Lung (tissue), 11 donors: ENCODE measurements at regions not wholly inside any gene's neighbourhood (a gene's known extent, or its start where the extent isn't known, plus 50 kb on each side); places are given as distances from the start of the nearest gene placed in this dataset.

Experiments
- ATAC-seq: fragments of 200-7000 bp; cut with Tn5 transposase; one replicate; pipeline ENCODE4 v1.9.1; 2020; ENCODE audit warnings: moderate number of reproducible peaks; ENCODE audit not compliant: insufficient read depth, low FRiP score
- DNase-seq, 3 donors: peaks; one replicate each; pipeline ENCODE4 v3.0.0-alpha.2; 2013 to 2017
- H3K27ac ChIP-seq, 2 donors: one replicate each; pipeline ENCODE4 v1.5.1; 2013; ENCODE audit warnings: mild to moderate bottlenecking in 2 of 2, moderate library complexity in 2 of 2, control low read depth in 1 of 2, inconsistent platforms in 1 of 2, low read depth in 1 of 2, low read length in 1 of 2
- H3K27me3 ChIP-seq, 3 donors: one replicate each; pipeline ENCODE4 v1.5.1; 2013; ENCODE audit warnings: low read length in 2 of 3; ENCODE audit not compliant: control insufficient read depth in 3 of 3, insufficient read depth in 3 of 3
- H3K36me3 ChIP-seq, 4 donors: one replicate each; pipeline ENCODE4 v1.5.1; 2013; ENCODE audit warnings: low read length in 4 of 4, mild to moderate bottlenecking in 1 of 4, moderate library complexity in 1 of 4; ENCODE audit not compliant: control insufficient read depth in 4 of 4, insufficient read depth in 4 of 4
- H3K4me1 ChIP-seq, 5 donors: one replicate each; pipeline ENCODE4 v1.5.1; 2013; ENCODE audit warnings: low read length in 5 of 5, mild to moderate bottlenecking in 2 of 5, moderate library complexity in 1 of 5; ENCODE audit not compliant: control insufficient read depth in 5 of 5, insufficient read depth in 5 of 5
- H3K4me3 ChIP-seq: one replicate; pipeline ENCODE4 v1.5.1; 2013; ENCODE audit warnings: mild to moderate bottlenecking, control low read depth, moderate library complexity
- H3K9ac ChIP-seq, 2 donors: one replicate each; pipeline ENCODE4 v1.5.1; 2013; ENCODE audit warnings: low read length in 2 of 2, control low read depth in 1 of 2; ENCODE audit not compliant: insufficient read depth in 1 of 2
- H3K9me3 ChIP-seq, 4 donors: one replicate each; pipeline ENCODE4 v1.5.1; 2013; ENCODE audit warnings: low read length in 3 of 4, mild to moderate bottlenecking in 1 of 4, moderate library complexity in 1 of 4; ENCODE audit not compliant: control insufficient read depth in 4 of 4, insufficient read depth in 3 of 4
- CTCF ChIP-seq: IDR thresholded peaks from 2 replicates; pipeline ENCODE4 v1.5.1; 2012; ENCODE audit warnings: mild to moderate bottlenecking; ENCODE audit errors: control extremely low read depth, extremely low read depth
- WGBS, 2 donors: extraction: QIAGEN DNeasy Blood & Tissue Kit; methylation state at CpG; one replicate each; pipeline ENCODE4 v1.1.7; 2013; 5-methylcytosine and 5-hydroxymethylcytosine counted together
- donor health status: control.
- donor health status: control.
- donor health status: Bipolar disorder and iron deficiency.
- donor health status: healthy.
- donor health status: DM: yes; HTN: yes; CAD: no.

GRCh38 chr22:49295851-49296560 lies 531.7 kb downstream of the BRD1 start:
- no peak overlapping the region for H3K9ac ChIP-seq
- H3K4me1 ChIP-seq, result no peaks in the 10 kb centered on the region
- peaks cover 0 to 14% (median 6%) of the 10 kb centered on the region in 4 donors for H3K9me3 ChIP-seq
- no peaks in the 10 kb centered on the region for H3K36me3 ChIP-seq
- no peak overlapping the region for H3K4me3 ChIP-seq
- DNase-seq, result no peak
- ATAC-seq, result no peak
- no peak overlapping the region for H3K27ac ChIP-seq
- no peak for TF ChIP-seq CTCF
- 82 to 88% methylated on average over 18 of the region's 18 CpGs for WGBS, 2 donors
- peaks cover 0 to 2% (median 0%) of the 10 kb centered on the region in 3 donors for H3K27me3 ChIP-seq

GRCh38 chr22:49295465-49295743 lies 532.3 kb downstream of the BRD1 start:
- no peak for TF ChIP-seq CTCF
- no peak overlapping the region for H3K9ac ChIP-seq
- ATAC-seq, result no peak
- peaks cover 0 to 14% (median 6%) of the 10 kb centered on the region in 4 donors for H3K9me3 ChIP-seq
- no peak for DNase-seq
- no peaks in the 10 kb centered on the region for H3K4me1 ChIP-seq
- no peak overlapping the region for H3K27ac ChIP-seq
- H3K4me3 ChIP-seq, result no peak overlapping the region
- H3K27me3 ChIP-seq, result no peaks in the 10 kb centered on the region
- 83 to 97% methylated on average over 5 of the region's 5 CpGs for WGBS, 2 donors
- no peaks in the 10 kb centered on the region for H3K36me3 ChIP-seq

- no peaks in the 10 kb centered on the region for H3K27me3 ChIP-seq
- TF ChIP-seq CTCF, result no peak
- WGBS, 2 donors, result 81 to 83% methylated on average over 14 of the region's 14 CpGs
- no peak overlapping the region for H3K4me3 ChIP-seq
- peaks cover 0 to 14% (median 6%) of the 10 kb centered on the region in 4 donors for H3K9me3 ChIP-seq
- no peak overlapping the region for H3K27ac ChIP-seq
- H3K4me1 ChIP-seq, result no peaks in the 10 kb centered on the region
- H3K36me3 ChIP-seq, result no peaks in the 10 kb centered on the region
- DNase-seq, result no peak
- no peak overlapping the region for H3K9ac ChIP-seq
- ATAC-seq, result no peak
Observed at GRCh38 chr22:49294656-49295464, 532.8 kb downstream of the BRD1 start.
